Eye (tissue), 1 donor: ENCODE measurements at regions not wholly inside any gene's neighbourhood (a gene's known extent, or its start where the extent isn't known, plus 50 kb on each side); places are given as distances from the start of the nearest gene placed in this dataset.
"Not testable (repeated sequence)": the region's sequence is repeated elsewhere in the genome, so short reads cannot be mapped to it uniquely, and the experiment has no call there.

Source experiments
- DNase-seq: peaks from one replicate; pipeline ENCODE4 v3.0.0-alpha.2; 2015

- DNase-seq: peak; percentile 21
Measured at GRCh38 chr14:88986146-88986841, 161.8 kb downstream of the TTC8 start.

GRCh38 chr14:88986908-88987307 lies 162.5 kb downstream of the TTC8 start:
- not testable (repeated sequence) for DNase-seq

GRCh38 chr14:88987516-88987915 lies 163.1 kb downstream of the TTC8 start:
- DNase-seq: no peak

GRCh38 chr14:88989911-88990310 lies 165.5 kb downstream of the TTC8 start:
- no peak for DNase-seq

GRCh38 chr14:88990856-88991255 lies 166.4 kb downstream of the TTC8 start:
- DNase-seq: no peak

GRCh38 chr14:88992011-88992410 lies 167.6 kb downstream of the TTC8 start:
- DNase-seq: no peak

GRCh38 chr14:88993946-88994345 lies 169.5 kb downstream of the TTC8 start:
- no peak for DNase-seq

GRCh38 chr14:88995437-88996198 lies 171.2 kb downstream of the TTC8 start:
- no peak for DNase-seq

GRCh38 chr14:88998027-88998426 lies 173.6 kb downstream of the TTC8 start:
- DNase-seq: no peak

- no peak for DNase-seq
Measured at GRCh38 chr14:88999137-88999536, 174.7 kb downstream of the TTC8 start.

GRCh38 chr14:89000007-89000942 lies 175.8 kb downstream of the TTC8 start:
- DNase-seq: no peak

- DNase-seq: no peak
Measured at GRCh38 chr14:89004166-89004565, 179.7 kb downstream of the TTC8 start.

GRCh38 chr14:89007906-89008305 lies 183.5 kb downstream of the TTC8 start:
- DNase-seq: no peak

- DNase-seq: peak; percentile 57
Measured at GRCh38 chr14:89011355-89012281, 187.2 kb downstream of the TTC8 start.

GRCh38 chr14:89012282-89013097 lies 188.0 kb downstream of the TTC8 start:
- DNase-seq: no peak

- DNase-seq: no peak
Measured at GRCh38 chr14:89013098-89013504, 188.7 kb downstream of the TTC8 start.

GRCh38 chr14:89013698-89014568 lies 189.5 kb downstream of the TTC8 start:
- no peak for DNase-seq

GRCh38 chr14:89014569-89014850 lies 190.1 kb downstream of the TTC8 start:
- DNase-seq: no peak

- no peak for DNase-seq
Measured at GRCh38 chr14:89015016-89015415, 190.6 kb downstream of the TTC8 start.

GRCh38 chr14:89017417-89017816 lies 193.0 kb downstream of the TTC8 start:
- DNase-seq: no peak
